Spleen (tissue), 11 donors: ENCODE measurements at regions not wholly inside any gene's neighbourhood (a gene's known extent, or its start where the extent isn't known, plus 50 kb on each side); places are given as distances from the start of the nearest gene placed in this dataset.

Experiments
- DNase-seq: peaks from one replicate; pipeline ENCODE4 v3.0.0-alpha.2; 2020
- H3K27ac ChIP-seq, 8 donors: fragments of 200-600 bp; sonication (generic) in 7 of 8; 1 replicate in 4 of 8; 2 replicates in 4 of 8; pipeline versions ENCODE4 v1.5.0 to v1.8.0; 2016 to 2021; ENCODE audit warnings: inconsistent platforms in 4 of 8, mild to moderate bottlenecking in 4 of 8, moderate library complexity in 1 of 8
- H3K27me3 ChIP-seq, 7 donors: fragments of 200-600 bp; sonication (generic) in 6 of 7; replicated peaks in 1 of 7; 1 replicate in 4 of 7; 2 replicates in 3 of 7; pipeline versions ENCODE4 v1.5.0 to v1.8.0; 2016 to 2021; ENCODE audit warnings: inconsistent platforms in 3 of 7, mild to moderate bottlenecking in 1 of 7
- H3K36me3 ChIP-seq, 6 donors: fragments of 200-600 bp; sonication (generic) in 5 of 6; 1 replicate in 4 of 6; 2 replicates in 2 of 6; pipeline versions ENCODE4 v1.5.0 to v1.8.0; 2016 to 2021; ENCODE audit warnings: inconsistent platforms in 2 of 6
- H3K4me1 ChIP-seq, 6 donors: fragments of 200-600 bp; sonication (generic) in 5 of 6; 1 replicate in 3 of 6; 2 replicates in 3 of 6; pipeline versions ENCODE4 v1.5.0 to v1.8.0; 2016 to 2021; ENCODE audit warnings: inconsistent platforms in 3 of 6
- H3K4me3 ChIP-seq, 8 donors: fragments of 200-600 bp; sonication (generic) in 7 of 8; 1 replicate in 4 of 8; 2 replicates in 4 of 8; pipeline versions ENCODE4 v1.5.0 to v1.8.0; 2016 to 2021; ENCODE audit warnings: inconsistent platforms in 4 of 8, mild to moderate bottlenecking in 4 of 8, moderate library complexity in 2 of 8
- H3K9me3 ChIP-seq, 8 donors: fragments of 200-600 bp; sonication (generic) in 7 of 8; 1 replicate in 4 of 8; 2 replicates in 4 of 8; pipeline versions ENCODE4 v1.5.0 to v1.8.0; 2016 to 2021; ENCODE audit warnings: inconsistent platforms in 4 of 8
- CTCF ChIP-seq, 11 experiments: fragments of 200-600 bp in 7 of 11; fragments of 450-650 bp in 4 of 11; sonication (generic) in 4 of 11; IDR thresholded peaks in 8 of 11; conservative IDR thresholded peaks in 3 of 11; 1 replicate in 7 of 11; 2 replicates in 4 of 11; pipeline versions ENCODE4 v1.4.0 to v1.8.0; 2016 to 2021; ENCODE audit warnings: antibody characterized with exemption in 11 of 11, inconsistent platforms in 4 of 11, mild to moderate bottlenecking in 1 of 11
- POLR2A ChIP-seq, 3 donors: fragments of 450-650 bp; IDR thresholded peaks; one replicate each; pipeline ENCODE4 v1.5.1; 2017; ENCODE audit warnings: antibody characterized with exemption in 3 of 3, mild to moderate bottlenecking in 1 of 3
- POLR2AphosphoS5 ChIP-seq, 3 donors: sonication (generic); formaldehyde crosslinking; IDR thresholded peaks; one replicate each; pipeline ENCODE4 v1.5.1; 2017; ENCODE audit warnings: antibody characterized with exemption in 3 of 3
- WGBS, 5 donors: extraction: QIAGEN DNeasy Blood & Tissue Kit in 3 of 5; methylation state at CpG; one replicate each; pipeline versions ENCODE4 v1.1.5 to v1.1.7; 2013 to 2018; 5-methylcytosine and 5-hydroxymethylcytosine counted together
- intact Hi-C: fragments of 100-400 bp; cut with DNase I; formaldehyde crosslinking; loops from one replicate; pipeline ENCODE4 v1.15.0; 2023; ENCODE audit warnings: low total_unique reads
- donor health status: healthy with polysubstance abuse.
- donor health status: DM: no; HTN: no; CAD: no; lungs with moderate emphysema.
- donor health status: DM: no; HTN: no; CAD: no.
- donor health status: Bipolar disorder and iron deficiency.
- donor health status: healthy.
- donor health status: DM: no; HTN: no; CAD: no.
- donor health status: DM: yes; HTN: yes; CAD: no.

GRCh38 chr10:78438907-78439809 lies 405.5 kb downstream of the RPS24 start:
- no peak for DNase-seq

GRCh38 chr10:78441010-78441409 lies 407.3 kb downstream of the RPS24 start:
- Histone ChIP-seq H3K4me3 (no peak overlapping the region), H3K36me3 (no peaks in the 10 kb centered on the region), H3K9me3 (no peaks in the 10 kb centered on the region), H3K4me1 (peaks cover 0 to 11% (median 0%) of the 10 kb centered on the region in 6 donors), H3K27ac (no peak overlapping the region), H3K27me3 (peaks cover 0 to 4% (median 0%) of the 10 kb centered on the region in 7 donors)
- TF ChIP-seq POLR2A (IDR thresholded peaks at IDR 0.05) (no peak), CTCF (IDR thresholded peaks at IDR 0.05 in 8 of 11, conservative IDR thresholded peaks at IDR 0.05 in 3 of 11) (no peak), POLR2AphosphoS5 (IDR thresholded peaks at IDR 0.05) (no peak)
- no peak for DNase-seq
- 90 to 99% (median 96%) methylated on average over 4 of the region's 4 CpGs for WGBS, 5 donors
- intact Hi-C loops: no loop called here

More at GRCh38 chr10:78438907-78439809, 405.5 kb downstream of the RPS24 start:
- H3K36me3 ChIP-seq: no peaks in the 10 kb centered on the region
- TF ChIP-seq POLR2A (IDR thresholded peaks at IDR 0.05) (no peak), CTCF (IDR thresholded peaks at IDR 0.05 in 8 of 11, conservative IDR thresholded peaks at IDR 0.05 in 3 of 11) (no peak), POLR2AphosphoS5 (IDR thresholded peaks at IDR 0.05) (no peak)
- no peaks in the 10 kb centered on the region for H3K9me3 ChIP-seq
- 72 to 83% (median 80%) methylated on average over 11 to 12 of the region's 12 CpGs for WGBS, 5 donors
- H3K4me1 ChIP-seq: peaks cover 0 to 11% (median 0%) of the 10 kb centered on the region in 6 donors
- intact Hi-C loops: no loop called here
- no peak overlapping the region for H3K4me3 ChIP-seq
- peaks cover 0 to 4% (median 0%) of the 10 kb centered on the region in 7 donors for H3K27me3 ChIP-seq
- H3K27ac ChIP-seq: no peak overlapping the region

DNA sequence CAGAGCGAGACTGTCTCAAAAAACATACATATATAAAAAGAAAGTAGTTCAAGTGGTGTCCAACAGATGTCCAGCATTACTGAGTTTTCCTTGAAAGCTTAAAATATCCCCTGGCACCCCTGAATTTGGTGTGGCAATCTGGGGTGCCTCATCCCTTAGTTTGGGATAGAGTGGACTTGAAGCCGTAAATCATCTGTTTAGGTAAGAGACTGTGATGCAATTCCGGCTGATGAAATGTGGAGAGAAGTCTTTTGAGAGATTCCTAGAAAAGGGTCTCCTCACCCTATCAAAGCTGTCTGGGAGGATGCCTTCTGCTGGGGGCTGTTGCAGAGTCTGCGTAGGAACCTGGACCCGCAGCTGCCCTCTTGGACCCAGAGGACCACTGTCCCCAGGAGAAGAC lies 408.0 kb downstream of the RPS24 start:
- TF ChIP-seq POLR2A (IDR thresholded peaks at IDR 0.05) (no peak), CTCF (IDR thresholded peaks at IDR 0.05 in 8 of 11, conservative IDR thresholded peaks at IDR 0.05 in 3 of 11) (no peak), POLR2AphosphoS5 (IDR thresholded peaks at IDR 0.05) (no peak)
- no peak for DNase-seq
- Histone ChIP-seq H3K27ac (no peak overlapping the region), H3K4me1 (peaks cover 0 to 11% (median 0%) of the 10 kb centered on the region in 6 donors), H3K36me3 (no peaks in the 10 kb centered on the region), H3K9me3 (no peaks in the 10 kb centered on the region), H3K4me3 (no peak overlapping the region), H3K27me3 (peaks cover 0 to 11% (median 0%) of the 10 kb centered on the region in 7 donors)
- WGBS, 5 donors: 86 to 99% (median 91%) methylated on average over 5 of the region's 5 CpGs
- intact Hi-C loops: no loop called here

DNA sequence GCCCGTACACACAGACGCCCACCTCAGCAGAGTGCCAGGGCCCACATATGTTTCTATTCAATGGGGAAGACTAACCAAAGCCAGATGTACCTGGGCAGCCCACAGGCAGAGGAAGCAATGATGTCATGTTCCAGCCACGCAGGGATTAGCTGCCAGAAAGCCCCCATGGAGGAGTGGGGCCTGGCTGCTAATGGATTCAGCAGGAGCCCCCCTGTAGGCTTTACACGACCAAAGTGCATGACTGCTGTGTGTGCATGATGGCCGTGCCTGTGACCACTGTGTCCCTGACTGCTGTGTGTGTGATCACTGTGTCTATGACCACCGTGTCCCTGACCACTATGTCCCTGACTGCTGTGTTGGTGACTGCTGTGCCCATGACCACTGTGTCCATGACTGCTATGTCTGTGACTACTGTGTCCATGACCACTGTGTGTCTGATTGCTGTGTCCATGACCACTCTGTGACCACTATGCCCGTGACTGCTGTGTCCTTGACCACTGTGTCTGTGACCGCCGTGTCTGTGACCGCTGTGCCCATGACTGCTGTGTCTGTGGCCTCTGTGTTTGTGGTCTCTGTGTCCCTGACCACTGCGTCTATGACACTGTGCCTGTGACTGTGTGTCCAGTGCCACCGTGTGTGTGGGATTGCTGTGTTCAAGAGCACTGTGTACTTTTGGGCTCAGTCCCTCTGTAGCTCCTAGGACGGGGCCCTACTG lies 409.3 kb downstream of the RPS24 start:
- Histone ChIP-seq H3K4me3 (no peak overlapping the region), H3K9me3 (no peaks in the 10 kb centered on the region), H3K27me3 (peaks cover 0 to 11% (median 0%) of the 10 kb centered on the region in 7 donors), H3K27ac (no peak overlapping the region), H3K4me1 (peaks cover 0 to 4% (median 0%) of the 10 kb centered on the region in 6 donors), H3K36me3 (no peaks in the 10 kb centered on the region)
- WGBS, 5 donors: 68 to 91% (median 82%) methylated on average over 9 to 13 of the region's 13 CpGs
- TF ChIP-seq CTCF (IDR thresholded peaks at IDR 0.05 in 8 of 11, conservative IDR thresholded peaks at IDR 0.05 in 3 of 11): no peak
- no peak for TF ChIP-seq POLR2AphosphoS5 (IDR thresholded peaks at IDR 0.05)
- TF ChIP-seq POLR2A (IDR thresholded peaks at IDR 0.05): no peak
- intact Hi-C loops: no loop called here
- DNase-seq: no peak
